HEK293T (cell line): ENCODE measurements at regions not wholly inside any gene's neighbourhood (a gene's known extent, or its start where the extent isn't known, plus 50 kb on each side); places are given as distances from the start of the nearest gene placed in this dataset.

Source experiments
- CTCF ChIA-PET: fragments of 350-600 bp; formaldehyde crosslinking; extraction: SDS; loops from one replicate; lab custom pipeline; 2021; ENCODE audit warnings: antibody characterized with exemption, inconsistent platforms; lab: Yijun Ruan, JAX
- POLR2A ChIA-PET: fragments of 350-600 bp; formaldehyde crosslinking; extraction: SDS; loops from one replicate; lab custom pipeline; 2020; ENCODE audit warnings: antibody characterized with exemption, inconsistent platforms; lab: Yijun Ruan, JAX
- DNase-seq: peaks from one replicate; pipeline ENCODE4 v3.0.0; 2012; ENCODE audit warnings: mixed read lengths; ENCODE audit errors: extremely low spot score
- ARNT ChIP-seq: fragments of 450-650 bp; IDR thresholded peaks from 2 replicates; pipeline ENCODE4 v1.6.1; 2017; ENCODE audit warnings: mild to moderate bottlenecking
- BHLHE40 ChIP-seq: fragments of 450-650 bp; IDR thresholded peaks from 2 replicates; pipeline ENCODE4 v1.6.1; 2016; ENCODE audit warnings: mild to moderate bottlenecking, moderate library complexity, borderline replicate concordance
- CTBP1 ChIP-seq: fragments of 450-650 bp; IDR thresholded peaks from 2 replicates; pipeline ENCODE4 v1.6.1; 2016; ENCODE audit warnings: borderline replicate concordance
- ELF4 ChIP-seq: fragments of 450-650 bp; IDR thresholded peaks from 2 replicates; pipeline ENCODE4 v1.6.1; 2017; ENCODE audit warnings: antibody characterized with exemption
- FOXA1 ChIP-seq: fragments of 450-650 bp; IDR thresholded peaks from 2 replicates; pipeline ENCODE4 v1.6.1; 2016; ENCODE audit warnings: mild to moderate bottlenecking
- FOXK2 ChIP-seq: fragments of 450-650 bp; IDR thresholded peaks from 2 replicates; pipeline ENCODE4 v1.6.1; 2016; ENCODE audit warnings: mild to moderate bottlenecking
- FOXM1 ChIP-seq: fragments of 450-650 bp; IDR thresholded peaks from 2 replicates; pipeline ENCODE4 v1.6.1; 2017; ENCODE audit warnings: mild to moderate bottlenecking, borderline replicate concordance
- HDGF ChIP-seq: fragments of 450-650 bp; IDR thresholded peaks from 2 replicates; pipeline ENCODE4 v1.6.1; 2017; ENCODE audit warnings: antibody characterized with exemption, borderline replicate concordance
- L3MBTL2 ChIP-seq: fragments of 450-650 bp; conservative IDR thresholded peaks from 2 replicates; pipeline ENCODE4 v1.6.1; 2016; ENCODE audit warnings: mild to moderate bottlenecking
- LEF1 ChIP-seq: fragments of 450-650 bp; IDR thresholded peaks from 2 replicates; pipeline ENCODE4 v1.6.1; 2017; ENCODE audit warnings: mild to moderate bottlenecking, borderline replicate concordance
- NFRKB ChIP-seq: fragments of 450-650 bp; IDR thresholded peaks from 2 replicates; pipeline ENCODE4 v1.6.1; 2016; ENCODE audit warnings: mild to moderate bottlenecking, moderate library complexity
- SP1 ChIP-seq: fragments of 450-650 bp; IDR thresholded peaks from 2 replicates; pipeline ENCODE4 v1.6.1; 2017
- SUZ12 ChIP-seq: fragments of 450-650 bp; IDR thresholded peaks from 2 replicates; pipeline ENCODE4 v1.6.1; 2016; ENCODE audit warnings: mild to moderate bottlenecking
- TARDBP ChIP-seq: fragments of 450-650 bp; IDR thresholded peaks from 2 replicates; pipeline ENCODE4 v1.6.1; 2016
- ZNF384 ChIP-seq: fragments of 450-650 bp; IDR thresholded peaks from 2 replicates; pipeline ENCODE4 v1.6.1; 2016
- TF ChIP-seq, protein P1 (sequence below): fragments of 450-650 bp; IDR thresholded peaks from 2 replicates; pipeline ENCODE4 v1.6.1; 2016

DNA sequence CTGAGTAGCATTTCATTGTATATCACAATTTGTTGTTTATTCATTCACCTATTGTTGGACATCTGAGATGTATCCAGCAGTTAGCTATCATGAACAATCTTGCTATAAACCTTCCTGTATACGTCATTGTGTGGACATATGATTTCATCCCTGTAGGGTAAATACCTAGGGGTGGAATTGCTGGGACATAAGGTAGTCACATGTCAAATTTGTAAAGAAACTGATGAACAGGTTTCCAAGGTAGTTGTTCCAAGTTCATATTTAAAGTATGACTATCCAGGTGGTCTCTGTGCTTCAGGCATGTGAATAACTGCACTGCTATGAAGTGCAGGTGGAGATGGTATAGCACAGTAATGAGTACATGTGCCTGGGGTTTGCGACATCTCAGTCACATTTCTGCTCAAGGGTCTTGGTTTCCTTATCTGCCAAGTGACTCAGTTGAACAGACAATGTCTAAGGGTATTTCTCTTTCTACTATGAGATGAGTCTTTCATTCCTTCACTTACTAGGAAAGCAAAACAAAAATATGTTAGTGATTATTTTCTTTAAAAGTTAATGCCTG lies 229.0 kb upstream of the HES1 start:
- POLR2A ChIA-PET = no interaction called here
- no peak for TF ChIP-seq FOXM1
- no peak for TF ChIP-seq ARNT
- TF ChIP-seq NFRKB = no peak
- TF ChIP-seq ELF4 = no peak
- TF ChIP-seq SP1 = no peak
- no peak for TF ChIP-seq L3MBTL2
- TF ChIP-seq HDGF = no peak
- TF ChIP-seq FOXA1 = no peak
- no peak for DNase-seq
- CTCF ChIA-PET = no interaction called here

DNA sequence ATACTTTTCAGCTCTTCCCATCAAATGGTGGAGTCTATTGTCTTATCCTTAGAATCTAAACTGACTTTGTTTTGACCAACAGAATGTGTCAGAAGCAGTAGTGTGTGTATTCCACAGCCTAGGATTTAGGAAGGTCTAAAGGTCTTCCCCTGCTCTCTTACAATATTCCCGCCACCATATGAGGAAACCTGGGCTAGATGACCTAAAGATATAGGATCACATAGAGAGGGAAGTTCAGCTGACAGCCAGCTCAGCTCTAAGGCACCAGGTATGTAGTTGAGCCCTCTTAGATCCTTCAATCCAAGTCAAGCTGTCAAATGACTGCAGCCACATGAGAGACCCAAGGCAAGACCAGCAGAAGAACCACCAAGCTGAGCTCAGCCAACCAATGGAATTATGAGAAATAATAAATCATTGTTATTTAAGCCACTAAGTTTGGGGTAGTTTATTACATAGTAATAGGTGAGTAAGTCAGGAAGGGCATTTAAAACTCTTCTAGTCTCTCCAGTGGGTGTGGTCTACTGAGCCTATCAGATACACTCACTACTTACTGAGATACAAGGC lies 227.7 kb upstream of the HES1 start:
- CTCF ChIA-PET = no interaction called here
- DNase-seq = no peak
- no peak for TF ChIP-seq LEF1
- TF ChIP-seq ZNF384 = no peak
- TF ChIP-seq L3MBTL2 = no peak
- TF ChIP-seq CTBP1 = no peak
- TF ChIP-seq TARDBP = no peak
- POLR2A ChIA-PET = no interaction called here

DNA sequence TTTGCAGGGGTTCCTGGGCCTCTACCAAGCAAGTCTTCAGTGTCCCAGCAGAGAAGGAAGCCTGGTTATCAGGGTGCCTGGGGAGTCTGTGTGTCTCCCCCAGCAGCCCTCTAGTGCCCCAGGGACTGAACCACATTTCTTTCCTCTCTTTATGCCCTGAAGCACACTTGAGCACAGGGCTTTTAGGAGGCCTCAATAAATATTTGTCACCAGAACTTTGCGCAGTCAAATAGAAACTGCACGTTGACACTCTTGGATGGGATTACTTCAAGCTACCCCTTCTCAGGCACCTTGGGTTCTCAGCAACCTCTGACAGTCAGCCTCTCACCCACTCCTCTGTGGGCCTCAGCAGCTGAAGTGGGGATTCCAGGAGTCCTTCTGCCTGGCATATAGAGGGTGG lies 226.6 kb upstream of the HES1 start:
- ChIA-PET POLR2A (no interaction called here), CTCF (no interaction called here)
- no peak for DNase-seq
- no peak for TF ChIP-seq LEF1
- TF ChIP-seq ARNT = no peak

DNA sequence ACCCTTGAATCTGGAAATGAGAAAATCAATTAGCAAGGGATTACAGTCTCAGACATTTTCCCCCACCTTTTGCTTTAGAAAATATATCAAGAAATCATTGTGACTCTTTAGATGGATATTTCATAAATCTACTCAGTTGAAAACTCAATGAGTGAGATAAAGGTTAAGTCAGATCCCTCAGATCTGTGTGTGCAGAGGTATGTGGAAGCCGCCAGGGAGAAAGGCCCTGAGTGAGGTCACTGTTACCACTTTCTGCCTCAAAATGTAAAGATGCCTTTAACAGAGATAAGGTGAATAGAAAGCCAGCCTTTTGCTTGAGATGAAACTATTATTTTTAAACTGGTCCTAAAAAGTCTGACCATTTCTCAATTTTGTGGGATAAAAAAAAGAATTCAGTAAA lies 225.6 kb upstream of the HES1 start:
- CTCF ChIA-PET = no interaction called here
- TF ChIP-seq SP1 (no peak), NFRKB (no peak), FOXA1 (no peak), LEF1 (no peak), BHLHE40 (no peak), FOXK2 (no peak), ELF4 (no peak), ARNT (no peak), FOXM1 (no peak), CTBP1 (no peak), TARDBP (no peak), L3MBTL2 (no peak), SUZ12 (no peak), ZNF384 (no peak), HDGF (no peak)
- POLR2A ChIA-PET = no interaction called here
- DNase-seq = no peak

DNA sequence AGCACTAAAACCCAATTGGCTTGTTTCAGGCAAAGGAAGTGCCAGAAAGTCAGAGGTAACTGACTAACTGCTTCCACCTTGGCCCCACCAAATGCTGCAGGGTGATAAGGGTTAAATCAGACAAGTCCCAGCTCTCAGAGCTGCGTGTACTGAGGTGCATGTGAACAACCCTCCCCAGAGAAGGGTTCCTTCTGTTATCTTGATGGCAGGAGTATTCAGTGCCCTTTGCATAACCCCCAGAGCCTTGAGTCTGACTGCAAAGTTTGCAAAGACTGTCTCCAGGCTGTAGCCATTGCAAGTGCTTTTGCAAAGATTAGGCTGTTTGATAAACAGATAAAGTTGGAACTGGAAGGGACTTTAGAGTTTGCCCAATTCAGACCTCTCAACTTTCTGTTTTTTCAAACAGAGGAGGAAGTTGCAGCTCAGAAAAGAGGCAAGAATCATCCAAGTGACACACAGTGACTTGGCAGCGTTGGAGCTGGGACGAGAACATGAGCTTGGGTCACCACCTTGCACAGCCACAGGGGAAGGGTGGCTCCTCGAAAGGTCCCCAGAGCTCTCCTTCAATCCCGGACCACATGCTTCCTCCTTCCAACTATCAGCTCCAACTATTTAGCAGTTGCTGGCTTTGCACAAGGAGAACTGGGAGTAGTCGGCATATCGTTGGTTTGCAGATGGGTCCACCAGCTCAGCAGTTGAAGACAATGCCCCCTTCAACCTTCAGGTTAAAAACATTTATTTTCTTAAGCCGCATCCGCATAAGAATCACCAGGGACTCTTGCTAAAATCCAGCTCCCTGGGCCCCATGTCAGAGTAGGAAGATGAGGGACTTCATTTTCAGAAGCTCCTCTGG lies 224.8 kb upstream of the HES1 start:
- POLR2A ChIA-PET = no interaction called here

DNA sequence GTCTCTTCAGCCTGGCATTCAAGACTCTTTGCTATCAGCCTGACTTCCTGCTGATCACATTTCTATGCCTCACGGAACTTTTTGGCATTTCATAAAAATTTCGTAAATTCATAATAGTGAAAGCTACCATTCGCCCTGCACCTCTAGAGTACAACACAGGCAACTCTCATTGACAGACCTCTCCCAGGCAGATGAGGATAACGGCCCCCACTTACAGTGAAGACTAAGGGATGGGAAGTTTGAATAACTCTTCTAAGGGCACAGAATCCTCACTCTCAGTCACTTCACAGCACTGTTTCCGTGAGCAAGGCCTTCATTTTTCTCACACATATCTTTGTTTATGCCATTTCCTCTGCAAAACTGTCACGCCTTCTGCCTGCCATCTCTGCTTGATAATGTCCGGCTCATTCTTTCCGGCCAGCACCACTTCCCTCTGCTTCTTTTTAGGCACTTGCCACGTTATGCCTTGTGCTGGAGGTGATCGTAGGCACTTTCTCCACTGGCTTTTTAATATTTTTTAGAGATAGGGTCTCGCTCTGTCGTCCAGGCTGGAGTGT lies 224.1 kb upstream of the HES1 start:
- ChIA-PET POLR2A (no interaction called here), CTCF (no interaction called here)
- no peak for DNase-seq
- no peak for TF ChIP-seq SUZ12
- TF ChIP-seq FOXM1 = no peak
- TF ChIP-seq SP1 = no peak
- TF ChIP-seq ELF4 = no peak
- TF ChIP-seq ZNF384 = no peak
- no peak for TF ChIP-seq CTBP1
- no peak for TF ChIP-seq ARNT
- TF ChIP-seq, protein P1, sequence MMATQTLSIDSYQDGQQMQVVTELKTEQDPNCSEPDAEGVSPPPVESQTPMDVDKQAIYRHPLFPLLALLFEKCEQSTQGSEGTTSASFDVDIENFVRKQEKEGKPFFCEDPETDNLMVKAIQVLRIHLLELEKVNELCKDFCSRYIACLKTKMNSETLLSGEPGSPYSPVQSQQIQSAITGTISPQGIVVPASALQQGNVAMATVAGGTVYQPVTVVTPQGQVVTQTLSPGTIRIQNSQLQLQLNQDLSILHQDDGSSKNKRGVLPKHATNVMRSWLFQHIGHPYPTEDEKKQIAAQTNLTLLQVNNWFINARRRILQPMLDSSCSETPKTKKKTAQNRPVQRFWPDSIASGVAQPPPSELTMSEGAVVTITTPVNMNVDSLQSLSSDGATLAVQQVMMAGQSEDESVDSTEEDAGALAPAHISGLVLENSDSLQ = no peak
- no peak for TF ChIP-seq BHLHE40
- no peak for TF ChIP-seq FOXA1
- TF ChIP-seq NFRKB = no peak
- TF ChIP-seq TARDBP = no peak
- TF ChIP-seq HDGF = no peak
- no peak for TF ChIP-seq LEF1
- TF ChIP-seq FOXK2 = no peak
- no peak for TF ChIP-seq L3MBTL2

More for the DNA sequence above, 224.8 kb upstream of the HES1 start:
- no peak for TF ChIP-seq SP1
- TF ChIP-seq ZNF384 = no peak
- no peak for TF ChIP-seq ARNT
- no peak for TF ChIP-seq L3MBTL2
- no peak for TF ChIP-seq BHLHE40
- no peak for TF ChIP-seq CTBP1
- no peak for TF ChIP-seq FOXM1
- TF ChIP-seq HDGF = no peak
- CTCF ChIA-PET = no interaction called here
- DNase-seq = no peak

DNA sequence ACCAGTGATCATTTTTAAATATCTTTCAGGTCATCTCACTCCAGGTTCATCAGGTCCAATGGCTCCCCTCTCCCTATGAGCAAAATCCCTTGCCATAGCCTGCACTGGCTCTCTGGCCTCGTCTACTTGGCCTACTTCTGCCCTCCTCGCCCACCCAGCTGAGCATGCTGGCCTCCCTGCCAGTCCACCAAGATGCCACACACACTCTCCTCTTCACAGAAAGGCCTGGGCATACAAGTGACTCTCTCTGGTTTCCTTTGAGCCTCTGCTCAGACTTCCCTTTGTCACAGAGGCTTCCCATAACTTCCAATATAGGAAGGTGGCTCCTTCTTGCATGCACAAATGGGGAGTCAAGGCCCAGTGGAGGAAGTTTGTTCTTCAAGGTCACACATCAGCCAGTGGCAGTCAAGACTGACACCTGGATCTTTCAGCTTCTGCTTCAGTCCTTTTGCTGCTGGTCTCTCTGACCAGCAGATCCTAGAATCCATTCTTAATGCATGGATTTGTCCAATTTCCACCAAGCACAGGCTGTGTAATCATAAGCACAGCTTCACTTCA lies 223.2 kb upstream of the HES1 start:
- CTCF ChIA-PET = no interaction called here
- DNase-seq = no peak
- TF ChIP-seq L3MBTL2 (no peak), TARDBP (no peak), SUZ12 (no peak), SP1 (no peak), LEF1 (no peak), HDGF (no peak), BHLHE40 (no peak), FOXA1 (no peak), FOXM1 (no peak), ZNF384 (no peak), FOXK2 (no peak), CTBP1 (no peak), ELF4 (no peak), ARNT (no peak), NFRKB (no peak)
- TF ChIP-seq, protein P1 = no peak
- POLR2A ChIA-PET = no interaction called here
